ENCODE measurements at regions not wholly inside any gene's neighbourhood (a gene's known extent, or its start where the extent isn't known, plus 50 kb on each side); places are given as distances from the start of the nearest gene placed in this dataset.

DNA sequence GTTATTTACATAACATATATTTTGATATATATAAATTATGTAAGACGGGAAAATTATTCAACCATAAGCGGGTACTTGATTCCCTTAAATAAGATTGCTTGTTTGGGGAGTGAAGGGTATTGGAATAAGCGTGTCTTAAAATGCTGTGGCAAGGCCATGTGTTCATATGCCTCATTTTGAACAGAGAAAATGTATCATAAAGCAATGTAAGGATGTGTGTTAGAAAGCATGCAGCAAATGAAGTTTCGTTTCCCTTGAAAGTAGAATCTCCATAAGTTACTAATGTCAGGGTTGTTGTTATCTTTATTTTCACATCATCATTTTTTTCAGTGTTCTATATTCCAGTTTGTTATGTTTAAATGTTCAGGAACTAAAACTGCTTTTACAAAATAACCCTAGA lies 465.6 kb downstream of the FOXG1 start:
- WGBS, 2 experiments (ENCODE audit: insufficient coverage in 2 of 2), result 88% methylated on average over 1 of the region's 4 CpGs
- no peaks in the 10 kb centered on the region for H3K9me3 ChIP-seq (ENCODE audit: control insufficient read depth, low read length)

GRCh38 chr14:29232711-29233110 lies 466.1 kb downstream of the FOXG1 start:
- no peaks in the 10 kb centered on the region for H3K36me3 ChIP-seq (ENCODE audit: control insufficient read depth, insufficient read depth, low read length)
- H3K9me3 ChIP-seq (ENCODE audit: control insufficient read depth, low read length), result no peaks in the 10 kb centered on the region
- H3K4me1 ChIP-seq (ENCODE audit: control insufficient read depth, insufficient read depth, low read length, poor library complexity, severe bottlenecking), result peaks cover 6% of the 10 kb centered on the region
- no peak overlapping the region for H3K4me3 ChIP-seq (ENCODE audit: extremely low read depth, insufficient read depth, low read length, poor library complexity, severe bottlenecking)
- no peak overlapping the region for H3K27ac ChIP-seq (ENCODE audit: low read depth, low read length, severe bottlenecking)

More for the DNA sequence above, 465.6 kb downstream of the FOXG1 start:
- Histone ChIP-seq H3K36me3 (ENCODE audit: control insufficient read depth, insufficient read depth, low read length) (no peaks in the 10 kb centered on the region), H3K4me1 (ENCODE audit: control insufficient read depth, insufficient read depth, low read length, poor library complexity, severe bottlenecking) (peaks cover 6% of the 10 kb centered on the region), H3K27ac (ENCODE audit: low read depth, low read length, severe bottlenecking) (no peak overlapping the region), H3K4me3 (ENCODE audit: extremely low read depth, insufficient read depth, low read length, poor library complexity, severe bottlenecking) (no peak overlapping the region)

GRCh38 chr14:29233188-29233587 lies 466.6 kb downstream of the FOXG1 start:
- Histone ChIP-seq H3K9me3 (ENCODE audit: control insufficient read depth, low read length) (no peaks in the 10 kb centered on the region), H3K36me3 (ENCODE audit: control insufficient read depth, insufficient read depth, low read length) (no peaks in the 10 kb centered on the region), H3K4me1 (ENCODE audit: control insufficient read depth, insufficient read depth, low read length, poor library complexity, severe bottlenecking) (peaks cover 6% of the 10 kb centered on the region), H3K4me3 (ENCODE audit: extremely low read depth, insufficient read depth, low read length, poor library complexity, severe bottlenecking) (no peak overlapping the region), H3K27ac (ENCODE audit: low read depth, low read length, severe bottlenecking) (no peak overlapping the region)
- WGBS, 2 experiments (ENCODE audit: insufficient coverage in 2 of 2), result no CpG with 5 or more reads among the region's 4 CpGs

- Histone ChIP-seq H3K4me1 (ENCODE audit: control insufficient read depth, insufficient read depth, low read length, poor library complexity, severe bottlenecking) (peaks cover 6% of the 10 kb centered on the region), H3K27ac (ENCODE audit: low read depth, low read length, severe bottlenecking) (no peak overlapping the region), H3K4me3 (ENCODE audit: extremely low read depth, insufficient read depth, low read length, poor library complexity, severe bottlenecking) (no peak overlapping the region), H3K9me3 (ENCODE audit: control insufficient read depth, low read length) (no peaks in the 10 kb centered on the region), H3K36me3 (ENCODE audit: control insufficient read depth, insufficient read depth, low read length) (no peaks in the 10 kb centered on the region)
- no CpG with 5 or more reads among the region's 1 CpG for WGBS, 2 experiments (ENCODE audit: insufficient coverage in 2 of 2)
These were observed 469.4 kb downstream of the FOXG1 start for GRCh38 chr14:29235991-29236390.

DNA sequence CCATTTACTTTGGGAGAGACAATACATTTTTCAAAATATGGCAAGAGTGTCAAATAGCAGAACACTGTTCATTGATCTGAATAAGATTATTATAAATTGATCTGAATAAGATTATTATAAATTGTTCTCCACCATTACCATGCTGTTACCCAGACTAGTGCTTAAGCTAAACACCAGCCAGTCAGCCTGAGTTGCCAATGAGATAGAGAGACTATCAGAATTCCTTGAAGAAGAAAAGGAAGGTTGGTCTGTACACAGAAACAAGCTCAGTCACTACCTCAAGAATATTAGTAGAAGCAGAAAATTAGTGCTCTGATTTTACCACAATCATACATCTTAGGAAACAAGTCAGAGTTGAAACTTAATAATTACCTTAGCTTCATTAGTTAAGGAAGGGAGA lies 469.8 kb downstream of the FOXG1 start:
- Histone ChIP-seq H3K9me3 (ENCODE audit: control insufficient read depth, low read length) (no peaks in the 10 kb centered on the region), H3K4me1 (ENCODE audit: control insufficient read depth, insufficient read depth, low read length, poor library complexity, severe bottlenecking) (peaks cover 6% of the 10 kb centered on the region), H3K4me3 (ENCODE audit: extremely low read depth, insufficient read depth, low read length, poor library complexity, severe bottlenecking) (no peak overlapping the region), H3K36me3 (ENCODE audit: control insufficient read depth, insufficient read depth, low read length) (no peaks in the 10 kb centered on the region), H3K27ac (ENCODE audit: low read depth, low read length, severe bottlenecking) (no peak overlapping the region)

DNA sequence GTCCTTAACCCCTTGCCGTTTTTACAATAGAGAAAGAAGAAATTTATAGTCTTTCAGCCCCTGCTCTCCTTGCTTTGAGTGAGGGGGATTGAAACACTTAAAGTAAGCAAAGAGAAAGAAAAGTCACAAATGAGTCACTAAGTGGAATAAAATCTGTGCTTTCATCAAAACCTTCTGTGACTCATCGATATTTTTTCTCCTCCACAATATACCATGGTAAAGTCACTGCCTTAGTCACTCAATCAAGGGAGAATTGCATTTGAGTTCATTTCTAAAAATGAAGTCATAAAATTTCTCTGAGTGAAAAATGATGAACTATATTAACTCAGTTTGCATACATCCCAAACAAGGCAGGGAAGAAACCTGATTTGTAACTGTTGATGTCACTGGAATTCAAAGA lies 470.3 kb downstream of the FOXG1 start:
- Histone ChIP-seq H3K4me3 (ENCODE audit: extremely low read depth, insufficient read depth, low read length, poor library complexity, severe bottlenecking) (no peak overlapping the region), H3K4me1 (ENCODE audit: control insufficient read depth, insufficient read depth, low read length, poor library complexity, severe bottlenecking) (peaks cover 6% of the 10 kb centered on the region), H3K27ac (ENCODE audit: low read depth, low read length, severe bottlenecking) (no peak overlapping the region), H3K9me3 (ENCODE audit: control insufficient read depth, low read length) (no peaks in the 10 kb centered on the region), H3K36me3 (ENCODE audit: control insufficient read depth, insufficient read depth, low read length) (no peaks in the 10 kb centered on the region)
- WGBS, 2 experiments (ENCODE audit: insufficient coverage in 2 of 2), result no CpG with 5 or more reads among the region's 2 CpGs

DNA sequence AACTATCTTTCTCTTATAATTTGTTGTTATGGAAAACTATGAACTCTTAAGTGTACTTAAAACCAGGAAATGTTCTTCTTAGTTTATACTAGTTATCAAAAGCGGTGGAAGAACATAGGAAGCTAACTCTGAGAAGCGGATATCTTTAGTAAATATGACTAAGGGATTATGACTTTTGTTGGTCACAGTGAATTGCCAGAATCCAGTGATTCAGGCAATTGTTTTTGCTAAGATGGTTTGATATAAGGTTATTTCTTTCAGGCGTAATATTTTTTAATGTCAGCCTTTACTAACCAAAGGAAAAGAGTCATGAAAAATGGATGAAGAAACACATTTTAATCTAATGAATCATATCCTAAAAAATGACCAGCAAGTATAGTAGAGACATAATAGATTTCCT lies 473.5 kb downstream of the FOXG1 start:
- Histone ChIP-seq H3K4me3 (ENCODE audit: extremely low read depth, insufficient read depth, low read length, poor library complexity, severe bottlenecking) (no peak overlapping the region), H3K27ac (ENCODE audit: low read depth, low read length, severe bottlenecking) (no peak overlapping the region), H3K4me1 (ENCODE audit: control insufficient read depth, insufficient read depth, low read length, poor library complexity, severe bottlenecking) (peaks cover 6% of the 10 kb centered on the region), H3K36me3 (ENCODE audit: control insufficient read depth, insufficient read depth, low read length) (no peaks in the 10 kb centered on the region), H3K9me3 (ENCODE audit: control insufficient read depth, low read length) (no peaks in the 10 kb centered on the region)
- 84 to 100% methylated on average over 1 to 2 of the region's 3 CpGs for WGBS, 2 experiments (ENCODE audit: insufficient coverage in 2 of 2)

DNA sequence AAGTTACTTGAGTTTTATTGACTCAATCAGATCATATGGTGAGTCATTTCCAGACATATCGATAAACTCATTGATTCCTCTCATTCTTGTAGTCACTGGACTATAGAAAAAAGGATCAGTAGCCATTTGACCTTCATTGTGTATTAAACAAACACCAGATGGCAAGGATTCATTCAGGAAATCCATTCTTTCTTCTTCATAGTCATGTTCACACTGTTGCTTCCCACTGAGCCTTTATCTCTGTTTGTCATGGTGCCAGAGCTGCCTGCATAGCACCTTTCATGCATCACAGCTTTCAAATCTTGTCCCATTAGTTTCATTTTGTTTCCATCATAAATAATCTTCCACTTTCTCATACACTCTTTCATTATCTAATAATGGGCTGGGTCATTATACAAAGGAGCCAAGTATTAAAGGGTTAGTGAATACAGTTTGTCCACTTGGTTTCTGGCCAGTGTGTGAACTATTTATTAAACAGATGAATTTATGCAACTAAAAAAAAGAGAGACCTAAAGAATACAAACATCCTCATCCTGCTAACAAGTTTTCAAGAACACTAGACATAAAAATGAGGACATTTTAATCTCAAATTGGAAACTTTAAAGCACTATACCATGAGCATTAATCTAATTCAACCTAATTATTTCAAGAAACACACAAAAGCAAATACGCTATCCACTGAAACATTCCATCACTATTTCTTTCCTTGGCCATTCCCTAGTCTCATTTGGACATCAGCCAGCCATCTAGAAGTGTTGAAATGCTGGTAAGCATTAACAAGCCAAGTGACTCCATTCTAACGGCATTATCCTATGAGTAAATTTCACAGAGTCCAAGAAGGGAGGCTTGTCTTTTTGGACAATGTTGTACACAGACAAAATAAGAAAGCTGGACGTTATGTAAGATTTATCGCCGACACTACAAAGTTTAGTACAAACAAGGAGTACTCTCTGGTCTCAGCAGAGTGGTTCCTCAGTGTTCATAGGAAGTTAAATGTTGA lies 476.5 kb downstream of the FOXG1 start:
- 91 to 96% methylated on average over 4 to 5 of the region's 6 CpGs for WGBS, 2 experiments (ENCODE audit: insufficient coverage in 2 of 2)
- Histone ChIP-seq H3K4me3 (ENCODE audit: extremely low read depth, insufficient read depth, low read length, poor library complexity, severe bottlenecking) (no peak overlapping the region), H3K27ac (ENCODE audit: low read depth, low read length, severe bottlenecking) (no peak overlapping the region), H3K9me3 (ENCODE audit: control insufficient read depth, low read length) (no peaks in the 10 kb centered on the region), H3K36me3 (ENCODE audit: control insufficient read depth, insufficient read depth, low read length) (no peaks in the 10 kb centered on the region), H3K4me1 (ENCODE audit: control insufficient read depth, insufficient read depth, low read length, poor library complexity, severe bottlenecking) (no peaks in the 10 kb centered on the region)

- Histone ChIP-seq H3K4me1 (ENCODE audit: control insufficient read depth, insufficient read depth, low read length, poor library complexity, severe bottlenecking) (no peaks in the 10 kb centered on the region), H3K9me3 (ENCODE audit: control insufficient read depth, low read length) (no peaks in the 10 kb centered on the region), H3K4me3 (ENCODE audit: extremely low read depth, insufficient read depth, low read length, poor library complexity, severe bottlenecking) (no peak overlapping the region), H3K27ac (ENCODE audit: low read depth, low read length, severe bottlenecking) (no peak overlapping the region), H3K36me3 (ENCODE audit: control insufficient read depth, insufficient read depth, low read length) (no peaks in the 10 kb centered on the region)
- 80% methylated on average over 1 of the region's 1 CpG; no CpG with 5 or more reads in 1 of the 2 experiments for WGBS, 2 experiments (ENCODE audit: insufficient coverage in 2 of 2)
These were observed 489.1 kb downstream of the FOXG1 start for GRCh38 chr14:29255692-29256091.

GRCh38 chr14:29262979-29263378 lies 496.4 kb downstream of the FOXG1 start:
- H3K9me3 ChIP-seq (ENCODE audit: control insufficient read depth, low read length), result no peaks in the 10 kb centered on the region
- H3K4me1 ChIP-seq (ENCODE audit: control insufficient read depth, insufficient read depth, low read length, poor library complexity, severe bottlenecking), result no peaks in the 10 kb centered on the region
- H3K36me3 ChIP-seq (ENCODE audit: control insufficient read depth, insufficient read depth, low read length), result no peaks in the 10 kb centered on the region
- H3K27ac ChIP-seq (ENCODE audit: low read depth, low read length, severe bottlenecking), result no peak overlapping the region
- H3K4me3 ChIP-seq (ENCODE audit: extremely low read depth, insufficient read depth, low read length, poor library complexity, severe bottlenecking), result no peak overlapping the region
- WGBS, 2 experiments (ENCODE audit: insufficient coverage in 2 of 2), result 80 to 100% methylated on average over 1 of the region's 1 CpG

GRCh38 chr14:29264865-29265264 lies 498.3 kb downstream of the FOXG1 start:
- Histone ChIP-seq H3K36me3 (ENCODE audit: control insufficient read depth, insufficient read depth, low read length) (no peaks in the 10 kb centered on the region), H3K9me3 (ENCODE audit: control insufficient read depth, low read length) (no peaks in the 10 kb centered on the region), H3K27ac (ENCODE audit: low read depth, low read length, severe bottlenecking) (no peak overlapping the region), H3K4me1 (ENCODE audit: control insufficient read depth, insufficient read depth, low read length, poor library complexity, severe bottlenecking) (no peaks in the 10 kb centered on the region), H3K4me3 (ENCODE audit: extremely low read depth, insufficient read depth, low read length, poor library complexity, severe bottlenecking) (no peak overlapping the region)
- WGBS, 2 experiments (ENCODE audit: insufficient coverage in 2 of 2), result 87 to 93% methylated on average over 3 of the region's 4 CpGs

Data from mesodermal cell (in vitro differentiated cells).